ENCODE measurements at regions not wholly inside any gene's neighbourhood (a gene's known extent, or its start where the extent isn't known, plus 50 kb on each side); places are given as distances from the start of the nearest gene placed in this dataset.

GRCh38 chrX:13470685-13470977 lies 98.8 kb upstream of the EGFL6 start:
- H3K9me3 ChIP-seq (ENCODE audit: control insufficient read depth in 2 of 2, insufficient read depth in 1 of 2, low read length in 1 of 2), result no peaks in the 10 kb centered on the region
- no peaks in the 10 kb centered on the region for H3K27me3 ChIP-seq (ENCODE audit: control insufficient read depth in 2 of 2, insufficient read depth in 1 of 2, low read length in 1 of 2)
- no peak for DNase-seq (ENCODE audit: low read depth in 6 of 9, low spot score in 9 of 9)
- no peak overlapping the region for H3K4me3 ChIP-seq (ENCODE audit: low read length in 2 of 2)
- H3K27ac ChIP-seq (ENCODE audit: low read depth in 1 of 2, low read length in 1 of 2), result no peak overlapping the region
- 99% methylated on average over 3 of the region's 3 CpGs for WGBS
- H3K36me3 ChIP-seq (ENCODE audit: control insufficient read depth in 2 of 2, insufficient read depth in 2 of 2, low read length in 1 of 2), result no peaks in the 10 kb centered on the region
- peaks cover 0 to 7% of the 10 kb centered on the region in 2 donors for H3K4me1 ChIP-seq (ENCODE audit: control insufficient read depth in 2 of 2, insufficient read depth in 2 of 2, low read length in 2 of 2)

GRCh38 chrX:13469963-13470684 lies 99.3 kb upstream of the EGFL6 start:
- Histone ChIP-seq H3K4me3 (ENCODE audit: low read length in 2 of 2) (no peak overlapping the region), H3K4me1 (ENCODE audit: control insufficient read depth in 2 of 2, insufficient read depth in 2 of 2, low read length in 2 of 2) (peaks cover 0 to 7% of the 10 kb centered on the region in 2 donors), H3K27ac (ENCODE audit: low read depth in 1 of 2, low read length in 1 of 2) (no peak overlapping the region), H3K9me3 (ENCODE audit: control insufficient read depth in 2 of 2, insufficient read depth in 1 of 2, low read length in 1 of 2) (no peaks in the 10 kb centered on the region), H3K36me3 (ENCODE audit: control insufficient read depth in 2 of 2, insufficient read depth in 2 of 2, low read length in 1 of 2) (no peaks in the 10 kb centered on the region), H3K27me3 (ENCODE audit: control insufficient read depth in 2 of 2, insufficient read depth in 1 of 2, low read length in 1 of 2) (no peaks in the 10 kb centered on the region)
- WGBS, result 70% methylated on average over 4 of the region's 4 CpGs
- DNase-seq (ENCODE audit: low read depth in 6 of 9, low spot score in 9 of 9), result no peak

- no peaks in the 10 kb centered on the region for H3K9me3 ChIP-seq (ENCODE audit: control insufficient read depth in 2 of 2, insufficient read depth in 1 of 2, low read length in 1 of 2)
- H3K4me3 ChIP-seq (ENCODE audit: low read length in 2 of 2), result no peak overlapping the region
- DNase-seq (ENCODE audit: low read depth in 6 of 9, low spot score in 9 of 9), result no peak
- no peaks in the 10 kb centered on the region for H3K27me3 ChIP-seq (ENCODE audit: control insufficient read depth in 2 of 2, insufficient read depth in 1 of 2, low read length in 1 of 2)
- H3K36me3 ChIP-seq (ENCODE audit: control insufficient read depth in 2 of 2, insufficient read depth in 2 of 2, low read length in 1 of 2), result no peaks in the 10 kb centered on the region
- 98% methylated on average over 4 of the region's 4 CpGs for WGBS
- no peaks in the 10 kb centered on the region for H3K4me1 ChIP-seq (ENCODE audit: control insufficient read depth in 2 of 2, insufficient read depth in 2 of 2, low read length in 2 of 2)
- no peak overlapping the region for H3K27ac ChIP-seq (ENCODE audit: low read depth in 1 of 2, low read length in 1 of 2)
Observed at GRCh38 chrX:13468096-13468495, 101.3 kb upstream of the EGFL6 start.

GRCh38 chrX:13467243-13467642 lies 102.2 kb upstream of the EGFL6 start:
- H3K27ac ChIP-seq (ENCODE audit: low read depth in 1 of 2, low read length in 1 of 2), result no peak overlapping the region
- DNase-seq (ENCODE audit: low read depth in 6 of 9, low spot score in 9 of 9), result no peak
- H3K4me3 ChIP-seq (ENCODE audit: low read length in 2 of 2), result no peak overlapping the region
- no peaks in the 10 kb centered on the region for H3K36me3 ChIP-seq (ENCODE audit: control insufficient read depth in 2 of 2, insufficient read depth in 2 of 2, low read length in 1 of 2)
- no peaks in the 10 kb centered on the region for H3K27me3 ChIP-seq (ENCODE audit: control insufficient read depth in 2 of 2, insufficient read depth in 1 of 2, low read length in 1 of 2)
- H3K4me1 ChIP-seq (ENCODE audit: control insufficient read depth in 2 of 2, insufficient read depth in 2 of 2, low read length in 2 of 2), result no peaks in the 10 kb centered on the region
- H3K9me3 ChIP-seq (ENCODE audit: control insufficient read depth in 2 of 2, insufficient read depth in 1 of 2, low read length in 1 of 2), result peaks cover 0 to 5% of the 10 kb centered on the region in 2 donors
- WGBS, result 95% methylated on average over 1 of the region's 1 CpG

- no peaks in the 10 kb centered on the region for H3K27me3 ChIP-seq (ENCODE audit: control insufficient read depth in 2 of 2, insufficient read depth in 1 of 2, low read length in 1 of 2)
- WGBS, result 93% methylated on average over 1 of the region's 1 CpG
- peaks cover 0 to 5% of the 10 kb centered on the region in 2 donors for H3K9me3 ChIP-seq (ENCODE audit: control insufficient read depth in 2 of 2, insufficient read depth in 1 of 2, low read length in 1 of 2)
- no peak overlapping the region for H3K27ac ChIP-seq (ENCODE audit: low read depth in 1 of 2, low read length in 1 of 2)
- H3K4me1 ChIP-seq (ENCODE audit: control insufficient read depth in 2 of 2, insufficient read depth in 2 of 2, low read length in 2 of 2), result no peaks in the 10 kb centered on the region
- DNase-seq (ENCODE audit: low read depth in 6 of 9, low spot score in 9 of 9), result no peak
- H3K4me3 ChIP-seq (ENCODE audit: low read length in 2 of 2), result no peak overlapping the region
- no peaks in the 10 kb centered on the region for H3K36me3 ChIP-seq (ENCODE audit: control insufficient read depth in 2 of 2, insufficient read depth in 2 of 2, low read length in 1 of 2)
Observed at GRCh38 chrX:13464599-13465275, 104.7 kb upstream of the EGFL6 start.

GRCh38 chrX:13463608-13464007 lies 105.8 kb upstream of the EGFL6 start:
- 15% methylated on average over 3 of the region's 3 CpGs for WGBS
- Histone ChIP-seq H3K9me3 (ENCODE audit: control insufficient read depth in 2 of 2, insufficient read depth in 1 of 2, low read length in 1 of 2) (peaks cover 0 to 5% of the 10 kb centered on the region in 2 donors), H3K4me1 (ENCODE audit: control insufficient read depth in 2 of 2, insufficient read depth in 2 of 2, low read length in 2 of 2) (no peaks in the 10 kb centered on the region), H3K4me3 (ENCODE audit: low read length in 2 of 2) (no peak overlapping the region), H3K36me3 (ENCODE audit: control insufficient read depth in 2 of 2, insufficient read depth in 2 of 2, low read length in 1 of 2) (no peaks in the 10 kb centered on the region), H3K27ac (ENCODE audit: low read depth in 1 of 2, low read length in 1 of 2) (peak overlapping the region in 1 of 2 donors; percentile 73), H3K27me3 (ENCODE audit: control insufficient read depth in 2 of 2, insufficient read depth in 1 of 2, low read length in 1 of 2) (no peaks in the 10 kb centered on the region)
- peak in 5 of 9 donors; percentile 7 to 53 (median 21) for DNase-seq (ENCODE audit: low read depth in 6 of 9, low spot score in 9 of 9)

GRCh38 chrX:13452283-13452682 lies 117.1 kb upstream of the EGFL6 start:
- H3K27ac ChIP-seq (ENCODE audit: low read depth in 1 of 2, low read length in 1 of 2), result no peak overlapping the region
- no peak for DNase-seq (ENCODE audit: low read depth in 6 of 9, low spot score in 9 of 9)
- no peaks in the 10 kb centered on the region for H3K4me1 ChIP-seq (ENCODE audit: control insufficient read depth in 2 of 2, insufficient read depth in 2 of 2, low read length in 2 of 2)
- H3K9me3 ChIP-seq (ENCODE audit: control insufficient read depth in 2 of 2, insufficient read depth in 1 of 2, low read length in 1 of 2), result no peaks in the 10 kb centered on the region
- 95% methylated on average over 7 of the region's 7 CpGs for WGBS
- H3K36me3 ChIP-seq (ENCODE audit: control insufficient read depth in 2 of 2, insufficient read depth in 2 of 2, low read length in 1 of 2), result no peaks in the 10 kb centered on the region
- H3K27me3 ChIP-seq (ENCODE audit: control insufficient read depth in 2 of 2, insufficient read depth in 1 of 2, low read length in 1 of 2), result no peaks in the 10 kb centered on the region
- H3K4me3 ChIP-seq (ENCODE audit: low read length in 2 of 2), result no peak overlapping the region

- Histone ChIP-seq H3K4me1 (ENCODE audit: control insufficient read depth in 2 of 2, insufficient read depth in 2 of 2, low read length in 2 of 2) (no peaks in the 10 kb centered on the region), H3K27ac (ENCODE audit: low read depth in 1 of 2, low read length in 1 of 2) (no peak overlapping the region), H3K36me3 (ENCODE audit: control insufficient read depth in 2 of 2, insufficient read depth in 2 of 2, low read length in 1 of 2) (no peaks in the 10 kb centered on the region), H3K9me3 (ENCODE audit: control insufficient read depth in 2 of 2, insufficient read depth in 1 of 2, low read length in 1 of 2) (no peaks in the 10 kb centered on the region), H3K27me3 (ENCODE audit: control insufficient read depth in 2 of 2, insufficient read depth in 1 of 2, low read length in 1 of 2) (no peaks in the 10 kb centered on the region), H3K4me3 (ENCODE audit: low read length in 2 of 2) (no peak overlapping the region)
- no peak for DNase-seq (ENCODE audit: low read depth in 6 of 9, low spot score in 9 of 9)
Observed at GRCh38 chrX:13449441-13449840, 120.0 kb upstream of the EGFL6 start.

GRCh38 chrX:13448941-13449340 lies 120.5 kb upstream of the EGFL6 start:
- Histone ChIP-seq H3K36me3 (ENCODE audit: control insufficient read depth in 2 of 2, insufficient read depth in 2 of 2, low read length in 1 of 2) (no peaks in the 10 kb centered on the region), H3K27me3 (ENCODE audit: control insufficient read depth in 2 of 2, insufficient read depth in 1 of 2, low read length in 1 of 2) (no peaks in the 10 kb centered on the region)
- whole genome bisulfite sequencing, result 99% methylated on average over 2 of the region's 2 CpGs

More at GRCh38 chrX:13448941-13449340, 120.5 kb upstream of the EGFL6 start:
- no peak overlapping the region for H3K4me3 ChIP-seq (ENCODE audit: low read length in 2 of 2)
- DNase-seq (ENCODE audit: low read depth in 6 of 9, low spot score in 9 of 9), result no peak
- no peak overlapping the region for H3K27ac ChIP-seq (ENCODE audit: low read depth in 1 of 2, low read length in 1 of 2)
- no peaks in the 10 kb centered on the region for H3K4me1 ChIP-seq (ENCODE audit: control insufficient read depth in 2 of 2, insufficient read depth in 2 of 2, low read length in 2 of 2)
- H3K9me3 ChIP-seq (ENCODE audit: control insufficient read depth in 2 of 2, insufficient read depth in 1 of 2, low read length in 1 of 2), result no peaks in the 10 kb centered on the region
